K562 (cell line): ENCODE measurements at regions not wholly inside any gene's neighbourhood (a gene's known extent, or its start where the extent isn't known, plus 50 kb on each side); places are given as distances from the start of the nearest gene placed in this dataset.

Experiments
- ATAC-seq: fragments of 200-7000 bp; cut with Tn5 transposase; 3 replicates; pipeline ENCODE4 v1.9.1; 2020; ENCODE audit warnings: moderate library complexity
- BruUV-seq: library from RNA; stranded (reverse); fragments of 400-500 nt; replicated peaks from 2 replicates; lab custom pipeline; 2021; lab: Mats Ljungman, UMichigan
- CTCF ChIA-PET: fragments of 300-600 bp; formaldehyde crosslinking; extraction: SDS; loops from one replicate; lab custom pipeline; 2021; ENCODE audit warnings: low intra/inter-chr PET ratio; lab: Yijun Ruan, JAX
- POLR2A ChIA-PET: fragments of 300-600, 350-650 bp; sonication (Branson Sonifier 250); formaldehyde crosslinking; extraction: SDS; loops from one replicate; lab custom pipeline; 2021; ENCODE audit warnings: antibody characterized with exemption, inconsistent platforms; lab: Yijun Ruan, JAX
- DNase-seq, 4 experiments: peaks; one replicate each; pipeline versions ENCODE4 v3.0.0 to v3.0.0-alpha.2; 2011 to 2018; ENCODE audit warnings: low spot score in 3 of 4, mixed read lengths in 3 of 4; ENCODE audit errors: extremely low read depth in 1 of 4
- FAIRE-seq: peaks from 2 replicates; lab custom pipeline; 2011; peaks lifted over from hg19 to GRCh38; lab: Jason Lieb, UNC
- H2AFZ ChIP-seq: 2 replicates; pipeline ENCODE4 v1.6.0; 2011; ENCODE audit warnings: low read depth, low read length, control low read depth, inconsistent platforms
- H3K27ac ChIP-seq: fragments of 200-600 bp; 3 replicates; pipeline ENCODE4 v1.8.0; 2011; ENCODE audit warnings: low read depth, mild to moderate bottlenecking, control low read depth, inconsistent platforms, low read length, moderate library complexity, mixed read lengths; ENCODE audit errors: extremely low read depth
- H3K27me3 ChIP-seq, 2 experiments: fragments of 300-600 bp in 1 of 2; 2 replicates in 1 of 2; 3 replicates in 1 of 2; pipeline versions ENCODE4 v1.6.0 to v1.8.0; 2011; ENCODE audit warnings: inconsistent platforms in 2 of 2, low read length in 2 of 2, mild to moderate bottlenecking in 1 of 2, mixed read lengths in 1 of 2, moderate library complexity in 1 of 2; ENCODE audit not compliant: control insufficient read depth in 2 of 2, insufficient read depth in 2 of 2
- H3K36me3 ChIP-seq: fragments of 300-600 bp; 3 replicates; pipeline ENCODE4 v1.8.0; 2011; ENCODE audit warnings: mild to moderate bottlenecking, low read length, inconsistent platforms; ENCODE audit not compliant: control insufficient read depth, insufficient read depth
- H3K4me1 ChIP-seq, 2 experiments: fragments of 200-600 bp in 1 of 2; replicated peaks in 1 of 2; 2 replicates in 1 of 2; 3 replicates in 1 of 2; pipeline versions ENCODE4 v1.5.1 to v1.8.0; 2011; ENCODE audit warnings: inconsistent platforms in 2 of 2, low read length in 2 of 2, mild to moderate bottlenecking in 1 of 2, mixed read lengths in 1 of 2, moderate library complexity in 1 of 2; ENCODE audit not compliant: control insufficient read depth in 2 of 2, insufficient read depth in 2 of 2
- H3K4me2 ChIP-seq: 2 replicates; pipeline ENCODE4 v1.6.1; 2011; ENCODE audit warnings: low read length, control low read depth, inconsistent platforms, mixed read lengths; ENCODE audit not compliant: insufficient read depth
- H3K4me3 ChIP-seq: fragments of 200-600 bp; sonication (generic), shearing (Covaris generic); 2 replicates; pipeline ENCODE4 v1.5.1; 2016; ENCODE audit warnings: control low read depth, inconsistent platforms
- H3K79me2 ChIP-seq: fragments of 200-600 bp; 3 replicates; pipeline ENCODE4 v1.8.0; 2011; ENCODE audit warnings: low read length, inconsistent platforms; ENCODE audit not compliant: control insufficient read depth, insufficient read depth
- H3K9ac ChIP-seq, 2 experiments: 2 replicates each; pipeline versions ENCODE4 v1.6.0 to v1.6.1; 2011; ENCODE audit warnings: low read depth in 2 of 2, low read length in 2 of 2, control low read depth in 1 of 2, inconsistent platforms in 1 of 2, mild to moderate bottlenecking in 1 of 2, mixed read lengths in 1 of 2; ENCODE audit not compliant: insufficient read depth in 1 of 2
- H3K9me1 ChIP-seq: one replicate; pipeline ENCODE4 v1.6.0; 2011; ENCODE audit warnings: inconsistent platforms, mild to moderate bottlenecking, low read length, moderate library complexity; ENCODE audit not compliant: control insufficient read depth, insufficient read depth
- H3K9me3 ChIP-seq: replicated peaks from 2 replicates; pipeline ENCODE4 v1.5.1; 2011; ENCODE audit warnings: low read depth, low read length, inconsistent platforms; ENCODE audit not compliant: control insufficient read depth, insufficient read depth
- H4K20me1 ChIP-seq: replicated peaks from 2 replicates; pipeline ENCODE4 v1.6.1; 2011; ENCODE audit warnings: low read length, inconsistent platforms, mixed read lengths; ENCODE audit not compliant: control insufficient read depth, insufficient read depth
- CTBP1 ChIP-seq: fragments of 450-650 bp; IDR thresholded peaks from 2 replicates; pipeline ENCODE4 v1.6.1; 2016; ENCODE audit warnings: borderline replicate concordance
- GATAD2A ChIP-seq: fragments of 450-650 bp; IDR thresholded peaks from 2 replicates; pipeline ENCODE4 v1.6.1; 2017
- HNRNPH1 ChIP-seq: fragments of 200-400 bp; formaldehyde crosslinking; optimal IDR thresholded peaks from 2 replicates; pipeline ENCODE3; 2017; ENCODE audit warnings: low read depth, mild to moderate bottlenecking, low read length, moderate library complexity
- POLR2A ChIP-seq: fragments of 450-650 bp; conservative IDR thresholded peaks from 2 replicates; pipeline ENCODE4 v1.6.1; 2016
- PTBP1 ChIP-seq: fragments of 200-400 bp; formaldehyde crosslinking; IDR thresholded peaks from 2 replicates; pipeline ENCODE4 v1.6.1; 2017; ENCODE audit warnings: low read depth, low read length
- RREB1 ChIP-seq: fragments of 250-450 bp; sonication (Bioruptor Pico); IDR thresholded peaks from 2 replicates; pipeline ENCODE4 v1.4.0; 2020
- RUNX1 ChIP-seq: sonication (generic); IDR thresholded peaks from 2 replicates; pipeline ENCODE4 v1.6.1; 2016; ENCODE audit warnings: antibody characterized with exemption, low read depth
- THRAP3 ChIP-seq: fragments of 450-650 bp; IDR thresholded peaks from 2 replicates; pipeline ENCODE4 v1.6.1; 2016; ENCODE audit warnings: mild to moderate bottlenecking, inconsistent platforms, borderline replicate concordance
- VEZF1 ChIP-seq: fragments of 200-800 bp; sonication (Bioruptor generic); IDR thresholded peaks from 2 replicates; pipeline ENCODE4 v1.6.1; 2017; ENCODE audit warnings: missing genetic modification characterization, missing compliant biosample characterization
- ZFP91 ChIP-seq: sonication (generic); formaldehyde crosslinking; IDR thresholded peaks from 2 replicates; pipeline ENCODE4 v1.8.0; 2022; ENCODE audit warnings: mild to moderate bottlenecking, missing genetic modification reagents
- WGBS: fragments of 100-300 bp; shearing (Covaris generic); methylation state at CpG from one replicate; pipeline ENCODE4 v1.1.6; 2016; ENCODE audit warnings: low coverage, mixed read lengths; ENCODE audit not compliant: insufficient coverage; ENCODE audit errors: missing lambda C conversion rate; 5-methylcytosine and 5-hydroxymethylcytosine counted together
- in situ Hi-C: fragments of 300-500 bp; cut with MboI; formaldehyde crosslinking; loops from 4 replicates; pipeline ENCODE4 v1.15.0; 2018; ENCODE audit warnings: inconsistent platforms, mixed read lengths
- intact Hi-C: fragments of 100-400 bp; cut with micrococcal nuclease; formaldehyde crosslinking; loops from 2 replicates; pipeline ENCODE4 v1.14.2; 2022
- TF ChIP-seq, protein P1 (sequence below): fragments of 250-450 bp; sonication (Bioruptor Pico); IDR thresholded peaks from 2 replicates; pipeline ENCODE4 v1.4.0; 2020; ENCODE audit warnings: mild to moderate bottlenecking

- no peak for TF ChIP-seq RREB1 (CRISPR knock-in tag)
- TF ChIP-seq, all 486 proteins: peak for 0
These were observed 433.2 kb upstream of the GHITM start (continued) for GRCh38 chr10:83706120-83706519.

- Histone ChIP-seq H3K4me1 (no peaks in the 10 kb centered on the region), H4K20me1 (no peaks in the 10 kb centered on the region), H3K9me3 (no peaks in the 10 kb centered on the region; the same call in 1 of the 2 replicates), H3K27me3 (no peaks in the 10 kb centered on the region), H3K27ac (no peak overlapping the region), H3K79me2 (no peaks in the 10 kb centered on the region), H2AFZ (no peak overlapping the region), H3K4me2 (no peak overlapping the region), H3K36me3 (no peaks in the 10 kb centered on the region), H3K4me3 (no peak overlapping the region), H3K9ac (no peak overlapping the region), H3K9me1 (no peaks in the 10 kb centered on the region)
- ATAC-seq, result no peak
- CTCF ChIA-PET, result no interaction called here
- intact Hi-C loops, result no loop called here
- 0% methylated on average over 2 of the region's 2 CpGs for WGBS
- in situ Hi-C loops, result no loop called here
- DNase-seq, result no peak
- POLR2A ChIA-PET, result no interaction called here
- no TSS peak for BruUV-seq
- FAIRE-seq, result no peak
- TF ChIP-seq HNRNPH1 (no peak), POLR2A (no peak), VEZF1 (no peak), CTBP1 (no peak), RUNX1 (no peak), GATAD2A (no peak), THRAP3 (no peak), ZFP91 (CRISPR knock-in tag) (no peak), PTBP1 (no peak)
- TF ChIP-seq, protein P1, sequence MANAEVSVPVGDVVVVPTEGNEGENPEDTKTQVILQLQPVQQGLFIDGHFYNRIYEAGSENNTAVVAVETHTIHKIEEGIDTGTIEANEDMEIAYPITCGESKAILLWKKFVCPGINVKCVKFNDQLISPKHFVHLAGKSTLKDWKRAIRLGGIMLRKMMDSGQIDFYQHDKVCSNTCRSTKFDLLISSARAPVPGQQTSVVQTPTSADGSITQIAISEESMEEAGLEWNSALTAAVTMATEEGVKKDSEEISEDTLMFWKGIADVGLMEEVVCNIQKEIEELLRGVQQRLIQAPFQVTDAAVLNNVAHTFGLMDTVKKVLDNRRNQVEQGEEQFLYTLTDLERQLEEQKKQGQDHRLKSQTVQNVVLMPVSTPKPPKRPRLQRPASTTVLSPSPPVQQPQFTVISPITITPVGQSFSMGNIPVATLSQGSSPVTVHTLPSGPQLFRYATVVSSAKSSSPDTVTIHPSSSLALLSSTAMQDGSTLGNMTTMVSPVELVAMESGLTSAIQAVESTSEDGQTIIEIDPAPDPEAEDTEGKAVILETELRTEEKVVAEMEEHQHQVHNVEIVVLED (CRISPR knock-in tag), result no peak
These were observed 432.2 kb upstream of the GHITM start for GRCh38 chr10:83706952-83707582.
